ENCODE measurements at regions not wholly inside any gene's neighbourhood (a gene's known extent, or its start where the extent isn't known, plus 50 kb on each side); places are given as distances from the start of the nearest gene placed in this dataset.
A peak's percentile ranks its signal among the peaks of the same experiment; 100 is the strongest.

- DNase-seq, result no peak
These were observed 266.5 kb upstream of the PSMD7 start for GRCh38 chr16:74030000-74030706.

DNA sequence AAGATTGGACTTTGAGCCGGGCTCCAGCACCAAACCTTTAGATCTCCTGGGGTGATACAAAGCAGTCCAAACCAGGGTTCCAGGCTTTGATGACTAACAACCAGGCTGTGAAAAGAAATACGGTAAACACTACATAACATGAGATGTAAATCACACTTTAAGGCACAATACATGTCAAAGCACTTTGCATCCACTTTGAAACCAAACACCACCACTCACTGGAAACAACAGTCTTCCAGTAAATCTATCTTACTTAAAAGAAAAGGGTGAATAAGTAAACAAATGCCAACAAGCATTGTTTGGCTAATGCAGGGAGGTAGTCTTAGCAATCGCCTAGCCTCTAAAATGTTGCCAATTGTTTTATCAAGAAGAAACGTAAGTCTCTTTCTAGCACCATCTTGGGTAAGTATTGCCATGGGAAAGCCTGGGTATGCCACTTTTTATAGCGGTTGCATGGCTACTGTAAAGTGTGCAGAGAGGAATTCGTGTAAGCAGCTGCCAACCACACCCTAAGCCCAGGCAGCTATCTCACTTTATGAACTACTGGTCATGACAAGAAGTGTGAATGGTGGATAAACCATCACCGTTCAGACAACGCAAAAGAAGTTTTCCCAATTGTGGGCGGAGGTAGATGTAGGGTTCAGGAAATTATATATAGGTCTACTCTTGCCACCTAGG, 267.4 kb upstream of the PSMD7 start:
- no peak for DNase-seq

DNA sequence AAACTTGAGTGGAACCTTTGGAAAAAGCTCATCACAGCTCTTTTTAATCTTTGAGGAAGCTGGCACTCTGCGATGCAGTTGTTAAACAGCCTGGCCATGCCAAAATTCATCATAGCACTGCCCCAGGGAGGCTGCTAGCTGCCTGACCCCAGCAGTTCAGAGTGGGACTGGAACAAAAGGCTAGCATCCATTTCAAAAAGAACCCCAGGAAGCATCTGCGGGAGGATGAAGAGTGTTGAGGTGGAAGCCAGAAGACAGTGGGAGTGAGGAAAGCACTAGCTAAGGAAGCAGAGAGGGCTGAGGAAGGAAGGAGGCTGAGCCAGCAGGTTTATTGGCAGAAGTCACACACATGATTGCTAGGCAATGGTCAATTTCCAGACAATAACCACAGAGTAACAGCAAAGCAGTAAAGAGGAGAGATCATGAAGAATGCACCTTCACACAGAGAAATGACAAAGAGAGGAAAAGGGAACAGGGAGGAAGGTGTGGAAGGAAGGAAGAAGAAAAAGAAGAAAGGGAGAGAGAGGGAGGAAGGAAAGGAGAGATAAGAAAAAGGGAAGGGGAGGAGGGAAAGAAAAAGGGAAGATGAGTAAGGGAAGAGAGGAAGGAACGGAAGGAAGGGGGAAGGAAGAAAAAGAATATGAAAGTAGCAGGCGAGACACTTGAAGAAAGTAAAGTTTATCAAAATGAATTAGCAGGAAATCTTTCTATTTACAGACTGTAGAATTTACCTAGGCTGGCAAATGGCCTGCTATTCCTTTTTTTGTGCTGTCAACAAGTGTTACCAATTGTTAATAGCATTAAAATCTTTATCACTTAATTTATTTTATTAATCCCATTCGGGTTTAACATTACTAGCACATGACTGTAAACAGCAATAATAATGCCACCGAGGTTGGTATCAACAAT, 270.0 kb upstream of the PSMD7 start:
- DNase-seq, result no peak

DNA sequence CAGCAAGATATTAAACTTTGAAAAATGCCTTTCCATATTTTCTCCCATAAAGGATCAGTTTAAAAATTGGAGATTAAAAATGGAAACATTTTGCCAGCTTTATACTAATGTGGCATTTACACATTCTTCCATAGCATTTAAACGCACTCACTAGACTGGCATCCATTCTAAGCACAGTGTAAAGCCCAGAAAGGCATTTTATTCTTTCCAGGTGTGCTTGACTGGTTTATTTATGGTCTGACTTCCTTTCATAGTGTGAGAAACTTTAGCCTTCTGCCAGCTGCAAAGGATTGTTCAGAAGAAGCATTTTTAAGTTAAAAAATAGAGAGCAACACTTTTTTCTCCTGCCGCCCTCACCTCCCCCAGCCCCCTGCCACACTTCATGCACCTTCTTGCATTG, 271.7 kb upstream of the PSMD7 start:
- DNase-seq, result no peak

DNA sequence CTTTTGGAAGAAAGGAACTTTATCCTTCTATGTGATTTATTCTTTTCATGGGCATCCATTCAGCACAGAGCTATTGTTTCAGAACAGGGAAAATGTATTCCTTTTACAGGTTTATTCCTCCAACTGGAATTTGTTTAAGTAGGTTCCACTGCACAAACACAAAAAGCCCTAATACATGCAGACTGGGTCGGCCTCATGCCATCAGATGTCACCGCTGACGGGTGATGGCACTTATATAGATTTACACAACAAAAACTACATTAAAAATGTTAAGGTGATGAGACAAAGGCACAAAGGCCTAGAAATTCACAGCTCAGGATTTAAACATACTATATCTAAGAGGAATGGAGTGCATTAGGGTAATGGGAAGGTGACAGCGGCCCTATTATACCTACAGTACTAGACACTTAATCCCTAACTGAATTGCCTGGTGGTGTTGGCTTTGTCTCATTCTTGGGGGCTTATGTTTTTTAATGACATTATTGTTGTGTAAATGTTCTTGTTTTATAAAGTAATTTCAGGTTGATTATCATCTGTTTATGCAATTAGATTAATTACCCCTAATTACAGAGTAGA, 276.4 kb upstream of the PSMD7 start:
- DNase-seq, result no peak

DNA sequence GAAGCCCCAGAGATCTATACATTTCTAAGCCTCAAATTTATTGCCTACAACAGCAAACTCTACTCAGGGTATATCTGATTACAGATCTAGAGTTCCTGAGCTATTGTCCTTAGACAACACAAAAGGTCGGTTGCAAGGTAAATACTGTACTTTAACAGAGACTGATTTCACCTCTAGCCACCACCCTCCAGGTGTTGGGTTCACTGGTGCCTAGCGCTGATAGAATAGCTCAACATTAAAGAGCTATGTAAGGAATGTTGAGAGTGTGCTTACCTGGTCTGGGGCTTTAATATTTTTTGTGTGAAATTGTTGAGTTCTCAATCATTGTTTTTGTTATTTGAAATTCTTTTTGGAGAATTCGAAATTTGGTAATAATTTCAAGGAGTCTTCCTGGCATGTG, 277.0 kb upstream of the PSMD7 start:
- DNase-seq, result no peak

DNA sequence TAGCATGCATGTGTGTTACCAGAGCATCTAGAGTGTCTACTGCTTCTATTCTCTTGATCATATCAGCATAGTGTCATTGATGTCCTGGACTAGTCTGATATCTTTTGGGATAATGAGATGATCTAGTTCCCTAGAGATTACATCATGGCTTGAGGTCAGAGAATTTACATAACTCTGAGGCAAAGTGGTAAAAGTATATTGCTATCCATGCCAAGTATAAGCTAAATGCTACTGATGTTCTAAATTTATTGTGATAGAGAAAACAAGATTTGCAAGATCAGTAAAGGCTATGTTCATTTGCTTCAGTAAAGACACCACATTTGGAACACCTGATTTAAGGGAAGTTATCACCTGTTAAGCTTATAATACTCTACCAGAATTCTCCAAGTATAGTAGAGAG, 280.7 kb upstream of the PSMD7 start:
- DNase-seq, result no peak

DNA sequence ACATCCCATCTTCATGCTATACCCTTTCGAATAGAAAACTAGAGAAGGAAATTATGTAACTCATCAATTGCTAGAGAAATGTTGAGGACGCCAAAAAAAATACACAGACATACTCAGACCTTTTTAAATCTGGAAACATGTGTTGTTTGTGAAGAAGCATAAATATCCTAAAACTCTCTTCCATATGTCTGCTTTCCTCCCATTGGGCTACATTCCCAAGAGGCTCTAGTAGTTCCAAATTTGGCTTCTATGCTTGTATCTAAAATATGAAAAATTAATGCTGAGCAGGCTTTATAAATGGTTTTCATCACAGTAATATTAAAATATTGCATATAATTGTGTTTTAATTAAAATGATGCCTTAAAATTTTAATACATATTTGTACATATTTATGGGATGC, 297.9 kb upstream of the PSMD7 start:
- no peak for DNase-seq

GRCh38 chr16:73997971-73998370, 298.6 kb upstream of the PSMD7 start:
- DNase-seq, result no peak

DNA sequence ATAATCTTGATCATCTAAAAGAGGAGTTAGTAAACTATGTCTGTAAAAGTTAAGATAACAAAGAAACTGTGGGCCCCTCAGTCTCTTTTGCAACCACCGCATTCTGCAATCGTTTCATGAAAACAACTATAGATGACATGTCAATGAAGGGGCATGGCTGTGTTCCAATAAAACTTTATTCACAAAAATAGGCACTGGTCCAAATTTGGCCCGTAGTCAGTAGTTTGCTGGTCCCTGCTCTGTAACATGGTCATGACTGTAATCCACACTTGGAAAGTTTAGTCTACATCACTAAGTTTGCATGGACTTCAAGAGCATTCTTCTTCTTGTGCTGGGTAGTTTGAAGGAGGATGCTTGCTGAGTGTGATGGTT, 299.3 kb upstream of the PSMD7 start:
- no peak for DNase-seq

- no peak for DNase-seq
These were observed 299.8 kb upstream of the PSMD7 start for GRCh38 chr16:73996624-73997339.

- DNase-seq, result no peak
These were observed 302.7 kb upstream of the PSMD7 start for GRCh38 chr16:73993878-73994277.

- no peak for DNase-seq
These were observed 318.2 kb upstream of the PSMD7 start for GRCh38 chr16:73978407-73978784.

GRCh38 chr16:73976644-73977043, 320.0 kb upstream of the PSMD7 start:
- no peak for DNase-seq

DNA sequence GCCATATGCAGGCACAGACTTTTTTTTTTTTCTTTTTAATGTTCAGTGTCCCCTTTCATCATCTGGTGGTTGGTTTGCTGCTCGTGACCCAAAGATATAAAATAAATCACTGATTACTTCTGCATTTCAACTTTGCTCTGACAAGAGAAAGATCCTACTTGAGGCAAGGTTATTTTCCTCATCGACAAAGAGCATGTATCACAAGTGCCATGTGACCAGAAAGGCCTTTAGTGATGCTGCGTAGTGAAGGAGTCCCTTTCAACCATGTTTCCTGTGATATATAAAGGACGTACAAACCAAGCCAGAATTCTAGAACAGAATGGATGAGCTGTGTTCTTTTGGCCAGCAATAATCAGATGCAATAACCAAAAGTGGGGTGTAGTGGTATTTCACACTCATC, 323.4 kb upstream of the PSMD7 start:
- no peak for DNase-seq

- no peak for DNase-seq
These were observed 329.8 kb upstream of the PSMD7 start for GRCh38 chr16:73966851-73967250.

GRCh38 chr16:73965591-73965990, 331.0 kb upstream of the PSMD7 start:
- DNase-seq, result no peak

DNA sequence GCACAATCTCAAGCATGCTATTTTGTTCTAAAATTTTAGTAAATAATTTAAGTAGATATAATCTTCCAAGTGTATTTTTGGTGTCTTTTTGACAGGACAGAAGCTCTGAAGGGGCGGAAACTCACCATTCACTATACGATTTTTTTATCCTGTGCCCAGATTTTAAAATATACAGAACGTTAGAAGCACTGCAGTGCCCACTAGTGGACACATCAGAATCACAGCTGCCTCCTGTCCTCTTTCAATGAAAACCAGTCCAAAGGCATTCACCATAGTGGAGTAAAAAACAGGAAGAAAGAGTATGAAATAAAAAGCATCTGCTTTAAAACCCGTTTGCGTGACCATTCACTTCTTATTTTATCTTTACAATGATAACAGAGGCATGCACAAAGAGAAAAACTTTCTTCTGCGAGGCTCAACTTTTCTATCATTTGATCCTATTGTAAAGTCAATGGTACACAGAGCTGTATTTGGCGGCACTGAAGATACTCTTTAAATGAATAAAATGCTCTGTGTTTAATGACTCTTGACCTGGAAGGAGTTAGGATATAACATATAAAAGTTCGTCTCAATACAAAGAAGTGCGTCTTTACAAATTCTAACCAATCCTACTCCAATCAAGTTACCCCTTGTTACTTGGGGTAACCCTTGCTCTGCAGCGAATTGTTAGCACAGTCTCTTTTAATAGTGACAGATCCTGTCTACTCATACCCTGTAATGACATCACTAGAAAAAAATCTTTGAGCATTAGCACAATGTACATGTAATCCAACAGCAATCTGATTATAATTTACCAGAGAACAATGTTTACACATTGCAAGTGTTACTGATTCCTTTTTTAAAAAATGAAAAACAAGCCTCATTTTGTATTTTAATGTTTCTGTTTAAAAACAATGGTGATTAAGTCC, 339.8 kb upstream of the PSMD7 start:
- DNase-seq, result peak; percentile 60

DNA sequence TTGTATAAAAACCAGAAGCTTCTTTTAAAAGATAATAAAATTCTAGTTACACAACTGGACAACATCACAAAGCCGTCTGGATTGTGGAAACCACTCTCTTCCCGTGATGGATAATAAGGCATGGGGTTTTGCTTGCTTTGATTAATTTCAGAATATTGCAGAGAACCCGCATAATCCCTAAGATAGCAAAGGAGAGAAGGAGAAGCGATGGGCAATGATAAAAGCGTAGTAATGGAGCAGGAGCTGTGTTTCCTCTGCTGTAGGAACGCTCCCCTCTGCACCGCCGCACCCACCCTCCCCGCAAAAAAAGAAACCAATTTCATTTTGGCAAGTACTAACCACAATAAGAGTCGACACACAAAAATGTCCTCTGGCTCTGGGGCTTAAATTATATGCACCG, 340.9 kb upstream of the PSMD7 start:
- DNase-seq, result no peak

- DNase-seq, result no peak
These were observed 341.4 kb upstream of the PSMD7 start for GRCh38 chr16:73955255-73955654.

GRCh38 chr16:73951481-73951880, 345.1 kb upstream of the PSMD7 start:
- DNase-seq, result no peak

All from stimulated activated CD8-positive, alpha-beta memory T cell treated with anti-CD3 and anti-CD28 coated beads, Interleukin-4, amount 100 ng/mL, for 48 hours (primary cell).